CD4-positive, alpha-beta T cell treated with Interferon alpha-2 for 1 hour (primary cell): ENCODE measurements at regions not wholly inside any gene's neighbourhood (a gene's known extent, or its start where the extent isn't known, plus 50 kb on each side); places are given as distances from the start of the nearest gene placed in this dataset.
"Not testable (repeated sequence)": the region's sequence is repeated elsewhere in the genome, so short reads cannot be mapped to it uniquely, and the experiment has no call there.

Source experiments
- DNase-seq, 2 donors: peaks; one replicate each; pipeline ENCODE4 v3.0.0-alpha.2; 2020 to 2022

GRCh38 chr18:71036783-71037182 lies 747.9 kb downstream of the SOCS6 start:
- DNase-seq, result no peak

GRCh38 chr18:71031296-71032191 lies 742.7 kb downstream of the SOCS6 start:
- DNase-seq, result not testable (repeated sequence)

GRCh38 chr18:71030085-71030484 lies 741.2 kb downstream of the SOCS6 start:
- DNase-seq, result not testable (repeated sequence)

- no peak for DNase-seq
Observed at GRCh38 chr18:71028285-71028762, 739.5 kb downstream of the SOCS6 start.

- DNase-seq, result no peak
Observed at GRCh38 chr18:71027531-71027930, 738.7 kb downstream of the SOCS6 start.

GRCh38 chr18:71025505-71026225 lies 736.8 kb downstream of the SOCS6 start:
- no peak for DNase-seq

- DNase-seq, result no peak
Observed at GRCh38 chr18:71022389-71022788, 733.5 kb downstream of the SOCS6 start.

GRCh38 chr18:71021030-71021362 lies 732.2 kb downstream of the SOCS6 start:
- DNase-seq, result no peak

- no peak for DNase-seq
Observed at GRCh38 chr18:71020342-71021029, 731.6 kb downstream of the SOCS6 start.

GRCh38 chr18:71018816-71019215 lies 730.0 kb downstream of the SOCS6 start:
- no peak for DNase-seq

- no peak for DNase-seq
Observed at GRCh38 chr18:71012789-71013188, 723.9 kb downstream of the SOCS6 start.

- DNase-seq, result no peak
Observed at GRCh38 chr18:71011389-71011788, 722.5 kb downstream of the SOCS6 start.

- DNase-seq, result no peak
Observed at GRCh38 chr18:71008257-71008656, 719.4 kb downstream of the SOCS6 start.

GRCh38 chr18:71001597-71001996 lies 712.8 kb downstream of the SOCS6 start:
- DNase-seq, result no peak

- DNase-seq, result no peak
Observed at GRCh38 chr18:70998490-70998889, 709.6 kb downstream of the SOCS6 start.

GRCh38 chr18:70994116-70994515 lies 705.3 kb downstream of the SOCS6 start:
- DNase-seq, result no peak

- no peak for DNase-seq
Observed at GRCh38 chr18:70991577-70991976, 702.7 kb downstream of the SOCS6 start.

- DNase-seq, result no peak
Observed at GRCh38 chr18:70985948-70986347, 697.1 kb downstream of the SOCS6 start.

- DNase-seq, result no peak
Observed at GRCh38 chr18:70982292-70982691, 693.4 kb downstream of the SOCS6 start.

- DNase-seq, result no peak
Observed at GRCh38 chr18:70981400-70982140, 692.7 kb downstream of the SOCS6 start.

GRCh38 chr18:70973626-70974025 lies 684.8 kb downstream of the SOCS6 start:
- no peak for DNase-seq

- no peak for DNase-seq
Observed at GRCh38 chr18:70966419-70966818, 677.6 kb downstream of the SOCS6 start.

GRCh38 chr18:70961939-70962338 lies 673.1 kb downstream of the SOCS6 start:
- DNase-seq, result no peak
